ENCODE measurements at regions not wholly inside any gene's neighbourhood (a gene's known extent, or its start where the extent isn't known, plus 50 kb on each side); places are given as distances from the start of the nearest gene placed in this dataset.

- no peak overlapping the region for H3K4me3 Mint-ChIP-seq
- no peaks in the 10 kb centered on the region for H3K36me3 Mint-ChIP-seq (ENCODE audit: low read depth)
- H3K27me3 Mint-ChIP-seq (ENCODE audit: low read depth), result no peaks in the 10 kb centered on the region
- no peaks in the 10 kb centered on the region for H3K4me1 Mint-ChIP-seq (ENCODE audit: low read depth)
- no peak for DNase-seq (ENCODE audit: low spot score)
- H3K9me3 Mint-ChIP-seq, result no peaks in the 10 kb centered on the region
- no peak overlapping the region for H3K27ac Mint-ChIP-seq
Observed at GRCh38 chrX:22409418-22409817, 136.7 kb downstream of the CBLL2 start.

DNA sequence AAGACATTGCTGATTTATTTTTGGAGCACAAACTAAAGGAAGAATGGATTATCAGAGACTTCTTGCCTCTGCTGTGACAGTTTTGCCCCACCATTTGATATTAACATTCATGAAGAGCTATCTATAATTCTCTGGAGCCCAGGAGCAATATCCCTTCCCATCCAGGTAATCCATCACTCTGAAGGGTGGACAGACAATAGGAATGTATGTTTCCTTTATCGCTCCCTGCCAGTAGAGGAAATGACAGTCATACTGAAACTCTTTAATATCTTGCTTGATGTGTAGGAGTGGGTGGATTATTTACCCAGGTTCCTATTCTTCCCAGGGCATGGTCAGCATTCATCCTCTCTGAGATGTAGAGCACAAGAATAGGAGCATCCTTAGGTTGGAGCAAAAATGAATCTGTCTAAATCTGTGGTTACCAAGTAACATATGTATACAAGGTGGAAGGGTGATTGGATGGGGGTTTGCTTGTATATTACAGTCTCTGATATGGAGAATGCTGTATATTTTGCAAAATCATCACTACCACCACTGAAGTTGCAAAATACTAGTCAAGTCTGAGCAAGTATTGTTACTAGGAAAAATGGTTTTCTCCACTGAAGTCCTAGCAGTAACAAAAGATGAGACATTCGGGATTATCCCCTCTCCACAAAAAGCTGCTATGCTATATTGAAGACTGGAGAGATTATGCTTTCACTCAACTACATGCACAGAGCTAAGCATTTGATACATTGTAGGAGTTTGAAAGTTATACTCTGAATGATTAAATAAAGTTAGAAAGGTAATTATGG is 151.6 kb downstream of the CBLL2 start:
- Mint-ChIP-seq H3K27ac (no peak overlapping the region), H3K4me1 (ENCODE audit: low read depth) (no peaks in the 10 kb centered on the region)
- no peak for DNase-seq (ENCODE audit: low spot score)

DNA sequence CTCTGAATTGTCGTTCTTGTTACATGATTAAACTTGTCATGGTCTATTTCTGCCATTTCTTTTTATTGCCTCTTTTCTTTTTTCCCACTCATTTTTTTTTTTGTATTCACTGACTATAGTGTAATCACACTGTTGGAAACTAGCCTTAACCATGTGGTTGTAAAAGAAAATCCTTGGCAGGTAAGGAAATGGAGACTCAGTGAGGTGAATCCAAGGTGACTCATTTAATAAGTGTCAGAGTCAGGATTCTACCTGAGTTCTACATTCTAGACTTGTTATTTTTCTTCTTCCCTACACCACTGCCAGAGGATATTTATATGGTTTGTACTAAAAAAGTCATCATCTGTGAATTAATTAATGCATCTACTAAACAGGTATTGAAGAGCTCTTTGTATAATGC is 152.2 kb downstream of the CBLL2 start:
- Mint-ChIP-seq H3K4me1 (ENCODE audit: low read depth) (no peaks in the 10 kb centered on the region), H3K9me3 (no peaks in the 10 kb centered on the region), H3K4me3 (no peak overlapping the region), H3K36me3 (ENCODE audit: low read depth) (no peaks in the 10 kb centered on the region), H3K27me3 (ENCODE audit: low read depth) (no peaks in the 10 kb centered on the region), H3K27ac (no peak overlapping the region)
- no peak for DNase-seq (ENCODE audit: low spot score)

More for the DNA sequence above, 151.6 kb downstream of the CBLL2 start:
- Mint-ChIP-seq H3K4me3 (no peak overlapping the region), H3K36me3 (ENCODE audit: low read depth) (no peaks in the 10 kb centered on the region), H3K9me3 (no peaks in the 10 kb centered on the region), H3K27me3 (ENCODE audit: low read depth) (no peaks in the 10 kb centered on the region)

- Mint-ChIP-seq H3K4me3 (no peak overlapping the region), H3K27me3 (ENCODE audit: low read depth) (no peaks in the 10 kb centered on the region), H3K36me3 (ENCODE audit: low read depth) (no peaks in the 10 kb centered on the region), H3K4me1 (ENCODE audit: low read depth) (no peaks in the 10 kb centered on the region), H3K9me3 (no peaks in the 10 kb centered on the region), H3K27ac (no peak overlapping the region)
- DNase-seq (ENCODE audit: low spot score), result no peak
Observed at GRCh38 chrX:22429704-22430103, 157.0 kb downstream of the CBLL2 start.

DNA sequence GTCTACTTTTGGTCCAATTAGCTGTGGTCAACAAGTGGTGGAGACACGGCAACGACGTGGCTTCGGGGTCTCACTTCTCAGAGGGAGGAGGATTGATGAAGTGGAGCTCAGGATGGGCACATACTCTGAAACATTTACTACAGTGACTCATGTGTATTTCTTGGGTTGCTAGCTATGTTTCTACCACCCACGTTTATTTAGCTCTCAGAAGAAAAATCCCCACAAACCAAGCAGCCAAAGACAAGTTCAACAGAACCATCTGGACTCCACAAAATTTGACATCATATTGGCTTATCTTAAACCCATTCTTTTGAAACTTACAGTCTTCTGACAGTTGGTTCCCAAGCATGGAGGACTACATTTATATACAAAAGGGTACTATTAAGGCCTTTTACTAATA is 158.0 kb downstream of the CBLL2 start:
- H3K36me3 Mint-ChIP-seq (ENCODE audit: low read depth), result no peaks in the 10 kb centered on the region
- H3K27ac Mint-ChIP-seq, result no peak overlapping the region
- no peaks in the 10 kb centered on the region for H3K9me3 Mint-ChIP-seq
- DNase-seq (ENCODE audit: low spot score), result no peak
- no peaks in the 10 kb centered on the region for H3K4me1 Mint-ChIP-seq (ENCODE audit: low read depth)
- no peak overlapping the region for H3K4me3 Mint-ChIP-seq
- no peaks in the 10 kb centered on the region for H3K27me3 Mint-ChIP-seq (ENCODE audit: low read depth)

DNA sequence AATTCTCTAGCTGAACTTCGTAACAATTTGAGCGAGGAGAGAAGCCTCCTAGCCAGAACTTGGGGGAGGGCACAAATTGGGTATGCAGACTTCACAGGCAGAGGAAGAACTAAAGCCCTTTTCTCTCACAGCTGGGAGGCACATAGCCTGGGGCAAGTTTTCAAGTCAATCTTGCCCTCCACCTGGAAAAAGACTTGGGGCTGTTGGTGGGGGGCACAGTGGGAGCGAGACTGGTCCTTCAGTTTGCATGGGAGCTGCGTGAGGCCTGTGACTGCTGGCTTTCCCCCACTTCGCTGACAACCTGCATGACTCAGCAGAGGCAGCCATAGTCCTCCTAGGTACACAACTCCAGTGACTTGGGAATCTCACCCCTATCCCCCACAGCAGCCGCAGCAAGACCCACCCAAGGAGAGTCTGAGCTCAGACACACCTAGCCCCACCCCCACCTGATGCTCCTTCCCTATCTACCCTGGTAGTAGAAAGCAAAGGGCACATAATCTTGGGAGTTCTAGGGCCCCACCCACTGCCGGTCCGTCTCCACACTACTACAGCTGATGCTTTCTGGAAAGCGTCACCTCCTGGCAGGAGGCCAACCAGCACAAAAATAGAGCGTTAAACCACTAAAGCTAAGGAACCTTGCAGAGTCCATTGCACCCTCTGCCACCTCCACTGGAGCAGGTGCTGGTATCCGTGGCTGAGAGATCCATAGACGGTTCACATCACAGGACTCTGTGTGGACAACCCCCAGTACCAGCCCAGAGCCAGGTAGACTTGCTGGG is 160.8 kb downstream of the CBLL2 start:
- no peaks in the 10 kb centered on the region for H3K9me3 Mint-ChIP-seq
- DNase-seq (ENCODE audit: low spot score), result no peak
- no peak overlapping the region for H3K27ac Mint-ChIP-seq
- no peaks in the 10 kb centered on the region for H3K27me3 Mint-ChIP-seq (ENCODE audit: low read depth)
- no peaks in the 10 kb centered on the region for H3K4me1 Mint-ChIP-seq (ENCODE audit: low read depth)
- no peaks in the 10 kb centered on the region for H3K36me3 Mint-ChIP-seq (ENCODE audit: low read depth)
- H3K4me3 Mint-ChIP-seq, result no peak overlapping the region

- H3K4me1 Mint-ChIP-seq (ENCODE audit: low read depth), result no peaks in the 10 kb centered on the region
- H3K4me3 Mint-ChIP-seq, result no peak overlapping the region
- no peaks in the 10 kb centered on the region for H3K36me3 Mint-ChIP-seq (ENCODE audit: low read depth)
- DNase-seq (ENCODE audit: low spot score), result no peak
- H3K27ac Mint-ChIP-seq, result no peak overlapping the region
- no peaks in the 10 kb centered on the region for H3K27me3 Mint-ChIP-seq (ENCODE audit: low read depth)
- H3K9me3 Mint-ChIP-seq, result no peaks in the 10 kb centered on the region
Observed at GRCh38 chrX:22445880-22446279, 173.2 kb downstream of the CBLL2 start.

DNA sequence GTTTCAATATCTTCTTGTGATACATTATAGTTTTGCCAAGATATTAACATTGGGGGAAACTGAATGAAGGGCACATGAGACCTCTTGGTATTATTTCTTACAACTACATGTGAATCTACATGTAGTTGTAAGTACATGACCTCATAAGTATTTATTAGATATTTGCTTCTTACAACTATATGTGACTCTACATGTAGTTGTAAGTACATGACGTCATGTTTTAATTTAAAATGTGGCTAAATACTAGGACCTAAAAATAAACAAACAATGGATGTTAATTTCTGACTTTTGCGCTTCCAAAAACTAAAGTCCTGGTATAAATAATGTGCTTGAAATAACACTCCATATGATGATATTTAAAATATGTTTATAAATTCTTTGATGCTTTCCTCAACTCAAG is 190.2 kb downstream of the CBLL2 start:
- Mint-ChIP-seq H3K27ac (no peak overlapping the region), H3K27me3 (ENCODE audit: low read depth) (no peaks in the 10 kb centered on the region), H3K4me1 (ENCODE audit: low read depth) (peaks cover 4% of the 10 kb centered on the region), H3K9me3 (no peaks in the 10 kb centered on the region), H3K36me3 (ENCODE audit: low read depth) (no peaks in the 10 kb centered on the region), H3K4me3 (no peak overlapping the region)
- DNase-seq (ENCODE audit: low spot score), result no peak

DNA sequence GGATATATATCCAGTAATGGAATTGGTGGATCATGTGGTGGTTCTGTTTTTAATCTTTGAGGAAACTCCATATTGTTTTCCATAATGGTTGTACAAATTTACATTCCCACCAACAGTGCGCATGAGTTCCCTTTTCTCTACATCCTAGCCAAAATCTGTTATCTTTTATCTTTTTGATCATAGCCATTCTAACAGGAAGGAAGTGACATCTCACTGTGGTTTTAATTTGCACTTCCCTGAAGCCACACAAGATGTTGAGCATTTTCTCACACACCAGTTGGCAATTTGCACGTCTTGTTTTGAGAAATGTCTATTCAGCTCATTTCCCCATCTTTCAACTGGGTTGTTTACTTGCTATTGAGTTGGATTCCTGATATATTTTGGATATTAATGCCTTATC is 194.9 kb downstream of the CBLL2 start:
- Mint-ChIP-seq H3K9me3 (no peaks in the 10 kb centered on the region), H3K4me1 (ENCODE audit: low read depth) (peaks cover 4% of the 10 kb centered on the region), H3K27ac (no peak overlapping the region), H3K36me3 (ENCODE audit: low read depth) (no peaks in the 10 kb centered on the region), H3K27me3 (ENCODE audit: low read depth) (no peaks in the 10 kb centered on the region), H3K4me3 (no peak overlapping the region)
- no peak for DNase-seq (ENCODE audit: low spot score)

- no peak for DNase-seq (ENCODE audit: low spot score)
- H3K27ac Mint-ChIP-seq, result no peak overlapping the region
- no peaks in the 10 kb centered on the region for H3K27me3 Mint-ChIP-seq (ENCODE audit: low read depth)
- H3K4me1 Mint-ChIP-seq (ENCODE audit: low read depth), result no peaks in the 10 kb centered on the region
- no peaks in the 10 kb centered on the region for H3K36me3 Mint-ChIP-seq (ENCODE audit: low read depth)
- no peaks in the 10 kb centered on the region for H3K9me3 Mint-ChIP-seq
- H3K4me3 Mint-ChIP-seq, result no peak overlapping the region
Observed at GRCh38 chrX:22481436-22481835, 208.7 kb downstream of the CBLL2 start.

- no peaks in the 10 kb centered on the region for H3K9me3 Mint-ChIP-seq
- no peak overlapping the region for H3K4me3 Mint-ChIP-seq
- no peaks in the 10 kb centered on the region for H3K27me3 Mint-ChIP-seq (ENCODE audit: low read depth)
- H3K27ac Mint-ChIP-seq, result no peak overlapping the region
- no peaks in the 10 kb centered on the region for H3K4me1 Mint-ChIP-seq (ENCODE audit: low read depth)
- no peak for DNase-seq (ENCODE audit: low spot score)
- H3K36me3 Mint-ChIP-seq (ENCODE audit: low read depth), result no peaks in the 10 kb centered on the region
Observed at GRCh38 chrX:22486296-22486695, 213.6 kb downstream of the CBLL2 start.

- H3K4me1 Mint-ChIP-seq (ENCODE audit: low read depth), result no peaks in the 10 kb centered on the region
- no peaks in the 10 kb centered on the region for H3K27me3 Mint-ChIP-seq (ENCODE audit: low read depth)
- no peaks in the 10 kb centered on the region for H3K9me3 Mint-ChIP-seq
- no peak overlapping the region for H3K27ac Mint-ChIP-seq
- no peak for DNase-seq (ENCODE audit: low spot score)
- H3K36me3 Mint-ChIP-seq (ENCODE audit: low read depth), result no peaks in the 10 kb centered on the region
- no peak overlapping the region for H3K4me3 Mint-ChIP-seq
Observed at GRCh38 chrX:22516893-22517292, 244.2 kb downstream of the CBLL2 start.

- H3K27ac Mint-ChIP-seq, result no peak overlapping the region
- H3K9me3 Mint-ChIP-seq, result no peaks in the 10 kb centered on the region
- no peaks in the 10 kb centered on the region for H3K4me1 Mint-ChIP-seq (ENCODE audit: low read depth)
- no peaks in the 10 kb centered on the region for H3K27me3 Mint-ChIP-seq (ENCODE audit: low read depth)
- no peak overlapping the region for H3K4me3 Mint-ChIP-seq
- H3K36me3 Mint-ChIP-seq (ENCODE audit: low read depth), result no peaks in the 10 kb centered on the region
- DNase-seq (ENCODE audit: low spot score), result no peak
Observed at GRCh38 chrX:22520128-22520828, 247.6 kb downstream of the CBLL2 start.

DNA sequence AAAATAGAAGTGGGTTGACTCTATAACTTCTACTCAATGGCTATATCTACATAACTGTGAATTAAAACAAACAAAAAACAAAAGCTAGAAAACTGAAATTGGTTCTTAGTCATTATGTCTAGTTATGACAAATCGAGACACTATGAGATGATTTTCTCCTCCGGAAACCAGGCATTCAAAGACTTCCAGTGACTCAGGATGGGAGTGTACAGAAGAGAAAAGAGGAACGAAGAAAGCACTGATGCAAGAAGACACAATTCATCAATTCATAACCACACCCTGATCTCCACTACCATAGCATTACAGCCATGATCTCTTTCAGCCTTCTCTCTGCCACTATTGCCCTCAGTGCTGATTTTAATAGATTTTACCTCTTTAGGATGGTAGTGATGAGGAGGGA is 253.6 kb downstream of the CBLL2 start:
- no peak for DNase-seq (ENCODE audit: low spot score)
- no peaks in the 10 kb centered on the region for H3K36me3 Mint-ChIP-seq (ENCODE audit: low read depth)
- H3K9me3 Mint-ChIP-seq, result no peaks in the 10 kb centered on the region
- H3K27me3 Mint-ChIP-seq (ENCODE audit: low read depth), result no peaks in the 10 kb centered on the region
- no peak overlapping the region for H3K27ac Mint-ChIP-seq
- no peak overlapping the region for H3K4me3 Mint-ChIP-seq
- H3K4me1 Mint-ChIP-seq (ENCODE audit: low read depth), result no peaks in the 10 kb centered on the region

All from T-helper 2 cell treated with Interferon-gamma antibody and Interleukin-4, amounts not matched to agents 5 μg/mL and 100 μg/mL, for 36 hours (primary cell).